Sigmoid colon (tissue), 6 donors: ENCODE measurements at regions not wholly inside any gene's neighbourhood (a gene's known extent, or its start where the extent isn't known, plus 50 kb on each side); places are given as distances from the start of the nearest gene placed in this dataset.
"Not testable (repeated sequence)": the region's sequence is repeated elsewhere in the genome, so short reads cannot be mapped to it uniquely, and the experiment has no call there.

Experiments used
- DNase-seq: peaks from one replicate; pipeline ENCODE4 v3.0.0-alpha.2; 2019
- H3K27ac ChIP-seq, 4 donors: fragments of 200-600 bp; sonication (generic); one replicate each; pipeline ENCODE4 v1.5.1; 2016 to 2019; ENCODE audit warnings: mild to moderate bottlenecking in 1 of 4
- H3K27me3 ChIP-seq, 3 donors: fragments of 200-600 bp; sonication (generic); one replicate each; pipeline ENCODE4 v1.5.1; 2019; ENCODE audit warnings: mild to moderate bottlenecking in 1 of 3
- H3K36me3 ChIP-seq, 4 donors: fragments of 200-600 bp; sonication (generic); one replicate each; pipeline ENCODE4 v1.5.1; 2016 to 2019
- H3K4me1 ChIP-seq, 4 donors: fragments of 200-600 bp; sonication (generic); one replicate each; pipeline ENCODE4 v1.5.1; 2017 to 2019
- H3K4me3 ChIP-seq, 4 donors: fragments of 200-600 bp; sonication (generic); one replicate each; pipeline ENCODE4 v1.5.1; 2017 to 2019; ENCODE audit warnings: mild to moderate bottlenecking in 2 of 4, moderate library complexity in 1 of 4
- H3K9me3 ChIP-seq, 4 donors: fragments of 200-600 bp in 3 of 4; sonication (generic) in 3 of 4; one replicate each; pipeline versions ENCODE4 v1.5.1 to v1.6.1; 2013 to 2019
- CTCF ChIP-seq, 4 experiments: fragments of 450-650 bp in 3 of 4; fragments of 200-600 bp in 1 of 4; IDR thresholded peaks; one replicate each; pipeline ENCODE4 v1.5.1; 2016 to 2019; ENCODE audit warnings: antibody characterized with exemption in 4 of 4, mild to moderate bottlenecking in 3 of 4, moderate library complexity in 2 of 4
- EP300 ChIP-seq, 4 donors: sonication (generic); formaldehyde crosslinking; IDR thresholded peaks; one replicate each; pipeline ENCODE4 v1.6.1; 2017; ENCODE audit warnings: antibody characterized with exemption in 4 of 4
- POLR2A ChIP-seq, 2 donors: fragments of 450-650 bp; IDR thresholded peaks; one replicate each; pipeline ENCODE4 v1.6.1; 2016; ENCODE audit warnings: antibody characterized with exemption in 2 of 2, mild to moderate bottlenecking in 2 of 2, moderate library complexity in 2 of 2
- POLR2AphosphoS5 ChIP-seq, 4 donors: sonication (generic); formaldehyde crosslinking; IDR thresholded peaks; one replicate each; pipeline ENCODE4 v1.6.1; 2017; ENCODE audit warnings: antibody characterized with exemption in 4 of 4
- WGBS, 2 donors: extraction: QIAGEN DNeasy Blood & Tissue Kit; methylation state at CpG; one replicate each; pipeline ENCODE4 v1.1.7; 2013; 5-methylcytosine and 5-hydroxymethylcytosine counted together
- intact Hi-C: fragments of 100-400 bp; cut with DNase I; formaldehyde crosslinking; loops from one replicate; pipeline ENCODE4 v1.15.1; 2023
- donor health status: healthy with polysubstance abuse.
- donor health status: healthy.

- DNase-seq, result no peak
- TF ChIP-seq POLR2AphosphoS5 (IDR thresholded peaks at IDR 0.05) (no peak), POLR2A (IDR thresholded peaks at IDR 0.05) (no peak), EP300 (IDR thresholded peaks at IDR 0.05) (no peak), CTCF (IDR thresholded peaks at IDR 0.05) (no peak)
- Histone ChIP-seq H3K27ac (no peak overlapping the region), H3K4me1 (no peaks in the 10 kb centered on the region), H3K9me3 (no peaks in the 10 kb centered on the region), H3K4me3 (no peak overlapping the region), H3K36me3 (no peaks in the 10 kb centered on the region), H3K27me3 (no peaks in the 10 kb centered on the region)
- intact Hi-C loops, result no loop called here
- WGBS, 2 donors, result 92 to 93% methylated on average over 5 of the region's 5 CpGs
Measured at GRCh38 chr11:24198481-24198880, 298.4 kb upstream of the LUZP2 start.

- Histone ChIP-seq H3K9me3 (no peaks in the 10 kb centered on the region), H3K36me3 (no peaks in the 10 kb centered on the region), H3K27me3 (no peaks in the 10 kb centered on the region), H3K27ac (no peak overlapping the region), H3K4me1 (no peaks in the 10 kb centered on the region), H3K4me3 (no peak overlapping the region)
- intact Hi-C loops, result no loop called here
- TF ChIP-seq POLR2A (IDR thresholded peaks at IDR 0.05), result no peak
- no peak for DNase-seq
- WGBS, 2 donors, result 84 to 92% methylated on average over 1 of the region's 1 CpG
Measured at GRCh38 chr11:24199461-24199860, 297.4 kb upstream of the LUZP2 start.

- WGBS, 2 donors, result 84 to 90% methylated on average over 2 of the region's 2 CpGs
- intact Hi-C loops, result no loop called here
- Histone ChIP-seq H3K27ac (no peak overlapping the region), H3K27me3 (no peaks in the 10 kb centered on the region), H3K4me3 (no peak overlapping the region), H3K4me1 (no peaks in the 10 kb centered on the region), H3K9me3 (no peaks in the 10 kb centered on the region), H3K36me3 (no peaks in the 10 kb centered on the region)
- TF ChIP-seq EP300 (IDR thresholded peaks at IDR 0.05), result no peak
- no peak for TF ChIP-seq POLR2AphosphoS5 (IDR thresholded peaks at IDR 0.05)
- no peak for TF ChIP-seq POLR2A (IDR thresholded peaks at IDR 0.05)
- TF ChIP-seq CTCF (IDR thresholded peaks at IDR 0.05), result no peak
- DNase-seq, result no peak
Measured at GRCh38 chr11:24206030-24206429, 290.8 kb upstream of the LUZP2 start.

GRCh38 chr11:24206511-24206910, 290.3 kb upstream of the LUZP2 start:
- H3K27me3 ChIP-seq, result no peaks in the 10 kb centered on the region
- no peak overlapping the region for H3K27ac ChIP-seq
- no peaks in the 10 kb centered on the region for H3K4me1 ChIP-seq
- no peaks in the 10 kb centered on the region for H3K36me3 ChIP-seq
- 61 to 81% methylated on average over 1 of the region's 1 CpG for WGBS, 2 donors
- no peak for TF ChIP-seq EP300 (IDR thresholded peaks at IDR 0.05)
- TF ChIP-seq POLR2AphosphoS5 (IDR thresholded peaks at IDR 0.05), result no peak
- no peak for TF ChIP-seq POLR2A (IDR thresholded peaks at IDR 0.05)
- TF ChIP-seq CTCF (IDR thresholded peaks at IDR 0.05), result no peak
- intact Hi-C loops, result no loop called here
- no peak overlapping the region for H3K4me3 ChIP-seq
- H3K9me3 ChIP-seq, result no peaks in the 10 kb centered on the region
- no peak for DNase-seq

GRCh38 chr11:24216488-24216887, 280.4 kb upstream of the LUZP2 start:
- Histone ChIP-seq H3K27ac (no peak overlapping the region), H3K4me1 (no peaks in the 10 kb centered on the region), H3K9me3 (no peaks in the 10 kb centered on the region), H3K4me3 (no peak overlapping the region), H3K27me3 (no peaks in the 10 kb centered on the region), H3K36me3 (no peaks in the 10 kb centered on the region)
- intact Hi-C loops, result no loop called here
- TF ChIP-seq CTCF (IDR thresholded peaks at IDR 0.05) (no peak), EP300 (IDR thresholded peaks at IDR 0.05) (no peak), POLR2AphosphoS5 (IDR thresholded peaks at IDR 0.05) (no peak), POLR2A (IDR thresholded peaks at IDR 0.05) (no peak)
- no peak for DNase-seq
- WGBS, 2 donors, result 53 to 65% methylated on average over 1 of the region's 1 CpG

- H3K4me3 ChIP-seq, intact Hi-C loops, DNase-seq, H3K36me3 ChIP-seq, H3K27me3 ChIP-seq, H3K9me3 ChIP-seq, H3K4me1 ChIP-seq, H3K27ac ChIP-seq: not testable (repeated sequence)
- 87 to 93% methylated on average over 11 of the region's 11 CpGs for WGBS, 2 donors
Measured at GRCh38 chr11:24217319-24217718, 279.5 kb upstream of the LUZP2 start.
